SHP77 (cell line): ENCODE measurements at regions not wholly inside any gene's neighbourhood (a gene's known extent, or its start where the extent isn't known, plus 50 kb on each side); places are given as distances from the start of the nearest gene placed in this dataset.

Source experiments
- DNase-seq, 2 experiments: peaks; one replicate each; lab custom pipeline; 2025; lab: John Stamatoyannopoulos, UW

GRCh38 chr15:96415513-96416217 lies 85.2 kb downstream of the NR2F2 start:
- DNase-seq: no peak

GRCh38 chr15:96416218-96416933 lies 85.9 kb downstream of the NR2F2 start:
- no peak for DNase-seq

DNA sequence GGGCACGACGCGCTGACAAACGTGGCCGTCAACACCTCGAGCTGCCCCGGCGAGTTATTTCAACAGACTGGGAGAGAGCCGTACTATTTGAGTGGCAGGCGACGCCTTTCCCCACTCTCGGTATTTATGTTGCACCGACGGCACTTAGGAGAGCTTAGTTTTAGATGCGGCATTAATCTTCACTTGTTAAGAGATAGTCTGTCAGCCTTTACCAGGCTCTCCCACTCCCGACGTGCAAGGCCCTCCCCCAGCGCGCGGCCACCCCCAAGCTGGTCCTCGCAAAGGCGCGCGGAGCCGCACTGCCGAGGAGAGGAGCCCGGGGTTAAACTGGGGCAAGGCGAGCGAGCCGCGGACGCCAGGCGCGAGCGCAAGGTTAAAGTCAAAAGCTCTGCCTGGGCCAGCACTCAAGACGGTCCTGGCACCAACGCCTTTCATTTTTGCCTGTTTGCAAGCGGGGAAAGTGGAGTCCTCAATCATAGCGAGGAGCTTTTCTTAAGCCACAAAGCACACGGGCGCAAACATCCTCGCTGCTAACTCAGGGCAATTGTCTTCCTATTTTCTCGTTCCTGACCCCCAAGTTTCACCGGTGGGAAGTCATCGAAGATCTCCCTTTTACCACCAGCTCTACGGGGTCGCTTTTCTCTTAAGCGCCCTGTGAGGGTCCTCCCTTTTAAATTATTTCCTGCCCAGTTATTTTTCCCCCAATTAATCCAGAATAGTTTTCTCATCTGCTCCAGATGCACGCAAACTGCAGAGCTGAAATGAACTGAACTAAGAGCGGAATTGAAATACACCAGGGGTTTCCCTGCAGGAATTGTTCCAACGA lies 86.6 kb downstream of the NR2F2 start:
- DNase-seq: no peak

DNA sequence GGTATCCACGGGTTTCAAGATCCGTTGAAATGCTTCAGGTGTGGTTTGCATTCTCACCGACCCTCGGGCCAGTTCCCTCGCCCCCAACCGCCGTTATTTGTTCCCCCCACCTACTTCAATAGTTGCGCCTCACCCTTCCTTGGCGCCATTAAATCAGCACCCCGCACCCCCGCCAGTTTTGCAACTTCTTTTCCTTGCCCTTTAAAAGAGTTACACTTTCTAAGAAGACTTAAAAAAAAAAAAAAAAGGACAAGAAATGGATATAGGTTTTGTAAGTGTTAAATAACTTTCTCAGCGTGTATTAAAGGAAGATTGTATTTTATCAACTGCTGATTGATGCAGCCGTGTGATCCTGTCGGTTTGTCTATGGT lies 87.2 kb downstream of the NR2F2 start:
- DNase-seq: no peak

- no peak for DNase-seq
Observed at GRCh38 chr15:96418146-96418545, 87.6 kb downstream of the NR2F2 start.

GRCh38 chr15:96421178-96421601 lies 90.7 kb downstream of the NR2F2 start:
- DNase-seq: no peak

DNA sequence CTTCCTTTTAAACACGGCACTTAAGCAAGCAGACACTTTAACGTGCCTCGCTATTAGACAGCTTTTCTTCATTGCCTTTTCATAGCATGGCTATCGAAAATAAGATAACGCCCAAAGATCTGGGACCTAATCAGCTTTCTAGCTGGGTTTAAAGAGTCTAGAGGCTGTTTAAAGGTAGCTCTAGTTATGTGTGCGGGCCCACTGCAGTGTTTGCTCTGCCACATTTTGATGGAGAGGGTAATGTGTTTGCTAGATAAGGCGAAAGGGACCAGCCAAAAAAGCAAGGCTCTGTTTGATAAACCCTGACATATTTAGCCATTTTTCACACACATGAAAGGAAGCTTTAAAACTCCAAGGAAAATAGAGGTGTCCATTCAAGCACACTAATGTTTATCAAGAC lies 91.6 kb downstream of the NR2F2 start:
- no peak for DNase-seq

- no peak for DNase-seq
Observed at GRCh38 chr15:96424674-96425073, 94.2 kb downstream of the NR2F2 start.

GRCh38 chr15:96428742-96429141 lies 98.2 kb downstream of the NR2F2 start:
- DNase-seq: no peak

- no peak for DNase-seq
Observed at GRCh38 chr15:96431786-96432185, 101.3 kb downstream of the NR2F2 start.

GRCh38 chr15:96435022-96435421 lies 104.5 kb downstream of the NR2F2 start:
- DNase-seq: no peak

DNA sequence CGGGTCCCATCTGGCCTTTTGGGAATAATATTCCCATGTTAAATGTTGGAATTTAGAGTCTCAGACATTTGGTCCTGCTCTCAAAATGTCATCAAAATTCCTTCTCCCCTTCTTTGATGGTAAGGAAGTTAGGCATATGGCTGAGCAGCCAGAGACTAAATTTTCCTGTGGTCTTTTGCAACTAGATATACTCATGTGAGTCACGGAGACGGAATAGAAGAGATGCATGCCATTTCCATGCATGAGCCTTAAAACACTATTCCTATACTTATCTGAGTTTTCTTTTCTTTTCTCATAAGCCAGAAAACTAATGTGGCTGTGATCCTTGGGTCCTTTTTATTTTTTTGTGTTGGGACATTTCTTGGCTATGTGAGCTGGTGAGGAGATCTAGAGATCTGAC lies 105.3 kb downstream of the NR2F2 start:
- no peak for DNase-seq

GRCh38 chr15:96440978-96441377 lies 110.5 kb downstream of the NR2F2 start:
- no peak for DNase-seq

DNA sequence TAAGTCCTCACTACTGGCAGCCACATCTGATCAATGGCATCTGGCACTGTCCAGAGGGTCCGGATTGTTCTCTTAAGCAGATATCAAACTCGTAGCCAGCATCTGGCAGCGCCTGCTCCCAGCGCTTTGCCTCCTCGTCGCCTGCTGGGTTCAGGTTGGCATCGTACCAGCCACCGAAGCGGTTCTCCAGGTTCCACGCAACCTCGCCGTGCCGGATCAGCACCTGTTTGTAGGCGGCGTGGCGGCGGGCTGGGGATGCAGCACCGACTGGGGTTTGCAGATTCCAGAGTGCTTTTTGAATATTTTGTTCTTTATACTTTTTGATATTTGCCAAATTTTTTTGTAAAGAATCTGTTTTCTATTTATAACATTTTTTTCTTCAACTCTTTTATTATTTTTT lies 111.6 kb downstream of the NR2F2 start:
- no peak for DNase-seq

GRCh38 chr15:96444865-96445264 lies 114.4 kb downstream of the NR2F2 start:
- no peak for DNase-seq

- no peak for DNase-seq
Observed at GRCh38 chr15:96448923-96449322, 118.4 kb downstream of the NR2F2 start.

DNA sequence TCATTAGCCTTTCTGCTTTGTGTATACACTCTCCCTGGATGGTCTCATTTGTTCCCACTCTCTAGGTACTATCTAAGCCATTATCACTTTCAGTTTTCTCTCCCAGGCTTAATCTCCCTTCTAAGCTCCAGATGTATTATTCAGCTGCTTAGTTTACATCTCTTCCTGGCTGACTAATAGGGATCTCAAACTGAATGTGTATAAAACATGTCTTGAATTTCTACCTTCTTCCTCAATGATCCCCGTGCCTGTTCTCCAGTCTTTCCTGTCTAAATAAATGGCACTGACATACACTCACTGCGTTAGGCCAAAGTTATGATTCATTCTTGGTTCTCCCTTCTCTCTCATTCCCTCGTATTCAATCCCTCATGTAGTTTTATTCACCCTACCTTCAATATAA lies 127.3 kb downstream of the NR2F2 start:
- no peak for DNase-seq

GRCh38 chr15:96460106-96460505 lies 129.6 kb downstream of the NR2F2 start:
- DNase-seq: no peak

- DNase-seq: no peak
Observed at GRCh38 chr15:96462768-96463750, 132.6 kb downstream of the NR2F2 start.

DNA sequence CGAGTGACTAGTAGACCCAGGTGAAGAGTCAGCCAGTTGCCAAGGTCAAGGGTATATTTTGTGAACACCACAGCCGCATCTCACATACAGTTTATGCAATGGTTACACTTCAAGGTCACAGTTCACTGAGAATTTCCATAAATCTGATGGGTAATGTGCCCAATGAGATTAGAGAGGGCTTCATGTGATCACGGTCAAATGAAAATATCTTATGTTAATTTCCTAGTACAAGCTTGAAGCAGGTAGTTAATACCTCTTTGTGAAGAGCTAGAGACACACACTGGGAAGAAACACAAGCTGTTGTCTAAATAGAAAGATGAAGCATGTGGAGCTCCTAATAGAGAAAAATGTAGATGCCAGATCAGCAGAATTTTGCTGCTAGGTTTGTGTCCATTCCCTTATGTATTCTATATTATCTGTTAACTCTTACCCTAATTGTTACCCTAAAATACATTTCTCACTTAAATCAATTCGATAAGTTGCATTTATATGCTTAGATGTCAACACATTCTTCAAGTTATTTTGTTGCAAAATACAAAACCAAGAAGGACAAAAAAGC lies 136.0 kb downstream of the NR2F2 start:
- no peak for DNase-seq

GRCh38 chr15:96468036-96468435 lies 137.5 kb downstream of the NR2F2 start:
- DNase-seq: no peak
